Left lobe of liver (tissue), 2 donors: ENCODE measurements at regions not wholly inside any gene's neighbourhood (a gene's known extent, or its start where the extent isn't known, plus 50 kb on each side); places are given as distances from the start of the nearest gene placed in this dataset.
A peak's percentile ranks its signal among the peaks of the same experiment; 100 is the strongest.

Source experiments
- ATAC-seq: fragments of 200-7000 bp; cut with Tn5 transposase; one replicate; pipeline ENCODE4 v1.9.1; 2020; ENCODE audit warnings: mild to moderate bottlenecking, moderate library complexity
- DNase-seq: peaks from one replicate; pipeline ENCODE4 v3.0.0-alpha.2; 2020; ENCODE audit warnings: low spot score
- donor health status: DM: no; HTN: no; CAD: no; lungs with moderate emphysema.
- donor health status: DM: no; HTN: yes; CAD: no.

- ATAC-seq = no peak
- DNase-seq = no peak
These were observed 359.6 kb downstream of the UTRN start for GRCh38 chr6:144644776-144645175.

- DNase-seq (no peak), ATAC-seq (no peak)
These were observed 361.2 kb downstream of the UTRN start for GRCh38 chr6:144646093-144647056.

GRCh38 chr6:144647406-144647964 is 362.4 kb downstream of the UTRN start:
- ATAC-seq = no peak
- no peak for DNase-seq

GRCh38 chr6:144647971-144648651 is 363.0 kb downstream of the UTRN start:
- DNase-seq (no peak), ATAC-seq (peak; percentile 89)

GRCh38 chr6:144649085-144649484 is 363.9 kb downstream of the UTRN start:
- ATAC-seq (peak; percentile 65), DNase-seq (no peak)

- DNase-seq = no peak
- ATAC-seq = no peak
These were observed 366.1 kb downstream of the UTRN start for GRCh38 chr6:144651234-144651633.

- DNase-seq (no peak), ATAC-seq (no peak)
These were observed 367.3 kb downstream of the UTRN start for GRCh38 chr6:144652292-144652891.

- DNase-seq (no peak), ATAC-seq (no peak)
These were observed 368.9 kb downstream of the UTRN start for GRCh38 chr6:144653885-144654505.

- no peak for DNase-seq
- no peak for ATAC-seq
These were observed 369.4 kb downstream of the UTRN start for GRCh38 chr6:144654506-144654905.

GRCh38 chr6:144655376-144655775 is 370.2 kb downstream of the UTRN start:
- DNase-seq (no peak), ATAC-seq (no peak)

GRCh38 chr6:144657691-144658090 is 372.6 kb downstream of the UTRN start:
- DNase-seq (no peak), ATAC-seq (no peak)

- ATAC-seq = peak; percentile 59
- DNase-seq = no peak
These were observed 374.4 kb downstream of the UTRN start for GRCh38 chr6:144659202-144660182.

- ATAC-seq (peak; percentile 78), DNase-seq (no peak)
These were observed 375.5 kb downstream of the UTRN start for GRCh38 chr6:144660561-144661115.

GRCh38 chr6:144661116-144661806 is 376.1 kb downstream of the UTRN start:
- no peak for DNase-seq

GRCh38 chr6:144662812-144663365 is 377.8 kb downstream of the UTRN start:
- DNase-seq = no peak
- no peak for ATAC-seq

More at GRCh38 chr6:144661116-144661806, 376.1 kb downstream of the UTRN start:
- ATAC-seq = peak; percentile 27

- ATAC-seq = peak; percentile 49
- DNase-seq = no peak
These were observed 379.1 kb downstream of the UTRN start for GRCh38 chr6:144664281-144664680.

- ATAC-seq (peak; percentile 43), DNase-seq (no peak)
These were observed 379.8 kb downstream of the UTRN start for GRCh38 chr6:144664947-144665346.

GRCh38 chr6:144665932-144666450 is 380.9 kb downstream of the UTRN start:
- DNase-seq (no peak), ATAC-seq (peak; percentile 12)
